HG03025 (cell line): ENCODE measurements at regions not wholly inside any gene's neighbourhood (a gene's known extent, or its start where the extent isn't known, plus 50 kb on each side); places are given as distances from the start of the nearest gene placed in this dataset.
"Not testable (repeated sequence)": the region's sequence is repeated elsewhere in the genome, so short reads cannot be mapped to it uniquely, and the experiment has no call there.

Experiments
- ATAC-seq: cut with Tn5 transposase; IDR thresholded peaks from one replicate; pipeline ENCODE4 v1.9.1; 2021; ENCODE audit warnings: mild to moderate bottlenecking, moderate library complexity; ENCODE audit not compliant: unreplicated experiment, low FRiP score

DNA sequence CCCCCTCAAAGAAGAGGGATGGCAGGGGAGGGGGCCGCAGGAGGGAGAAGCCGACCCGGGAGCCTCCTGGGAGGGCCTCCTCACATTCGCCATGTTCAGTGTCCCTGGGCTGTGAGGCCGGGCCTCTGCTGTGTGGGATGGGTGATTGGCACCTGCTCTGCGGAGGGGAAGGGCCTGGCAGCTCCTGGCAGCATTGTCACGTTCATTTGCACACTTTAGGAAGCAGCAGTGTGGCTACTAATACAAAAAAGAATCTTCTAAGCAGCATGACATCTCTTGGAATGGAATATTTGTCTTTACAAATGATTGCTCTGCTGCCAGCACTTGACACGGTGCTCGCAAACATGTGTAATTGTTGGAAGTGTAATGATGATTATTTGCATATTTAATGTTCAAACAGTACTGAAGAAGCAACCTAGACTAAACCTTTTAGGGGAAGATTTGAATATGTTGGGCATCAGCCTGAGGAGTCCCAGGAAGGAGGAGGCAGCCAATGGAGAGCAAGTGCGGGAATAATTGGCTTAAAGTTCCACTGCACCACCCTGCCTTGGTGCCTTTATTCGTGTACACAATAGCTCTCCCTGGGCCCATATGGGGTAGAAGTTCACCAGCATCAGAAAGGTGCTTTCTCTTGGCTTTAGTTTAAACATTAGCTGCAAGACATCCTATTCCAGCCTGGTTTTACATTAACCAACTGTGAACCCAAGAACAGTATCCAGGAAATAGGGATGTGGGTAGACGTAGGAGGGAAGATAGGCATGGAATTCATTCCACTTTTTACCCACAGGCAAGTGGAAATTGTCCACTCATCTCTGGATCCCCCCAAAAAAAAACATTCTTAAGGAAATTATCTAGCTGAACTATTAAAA lies 404.9 kb downstream of the TMEM182 start:
- ATAC-seq, result no peak

DNA sequence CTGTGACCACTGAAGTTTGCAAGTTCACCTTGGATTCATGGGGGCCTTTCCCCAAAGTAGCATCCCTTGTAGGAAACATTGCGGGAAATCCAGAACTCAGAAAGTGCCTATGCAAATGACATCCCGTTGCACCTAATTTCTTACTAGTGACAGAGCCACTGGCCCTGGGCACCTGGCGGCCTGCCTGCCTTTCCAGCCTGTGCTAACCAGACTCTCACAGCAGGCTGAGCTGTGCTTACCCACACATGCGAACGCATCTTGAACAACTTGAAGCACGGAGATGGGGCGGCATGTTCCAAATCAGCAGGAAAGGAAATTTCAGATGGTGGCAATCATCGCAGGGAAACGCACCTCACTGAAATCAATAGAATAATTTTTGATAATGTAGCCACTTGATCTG lies 405.8 kb downstream of the TMEM182 start:
- ATAC-seq, result no peak

GRCh38 chr2:103169861-103170260 lies 408.0 kb downstream of the TMEM182 start:
- ATAC-seq, result no peak

- ATAC-seq, result no peak
Measured at GRCh38 chr2:103172821-103173220, 411.0 kb downstream of the TMEM182 start.

DNA sequence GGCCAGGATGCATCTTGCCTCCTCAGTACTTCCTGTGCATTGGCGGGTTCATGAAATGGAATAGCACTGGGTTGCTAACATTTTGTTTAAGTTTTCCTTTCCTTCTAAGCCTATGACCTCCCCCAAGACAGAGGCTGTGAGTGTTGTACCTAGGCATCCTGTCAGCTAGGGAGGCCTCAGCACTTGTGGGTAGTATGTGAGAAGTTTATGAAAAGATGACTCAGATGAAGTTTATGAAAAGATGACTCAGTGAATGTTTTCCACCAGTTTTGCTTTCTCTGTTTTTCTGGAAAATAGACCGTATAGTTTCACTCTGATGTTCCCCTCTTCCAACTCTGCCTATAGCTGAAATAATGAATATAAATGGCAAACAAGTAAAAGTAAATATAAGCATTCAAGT lies 412.9 kb downstream of the TMEM182 start:
- no peak for ATAC-seq

GRCh38 chr2:103176294-103176915 lies 414.6 kb downstream of the TMEM182 start:
- ATAC-seq, result no peak

- ATAC-seq, result no peak
Measured at GRCh38 chr2:103179798-103180197, 418.0 kb downstream of the TMEM182 start.

- no peak for ATAC-seq
Measured at GRCh38 chr2:103183061-103183460, 421.2 kb downstream of the TMEM182 start.

GRCh38 chr2:103196802-103197201 lies 435.0 kb downstream of the TMEM182 start:
- ATAC-seq, result no peak

DNA sequence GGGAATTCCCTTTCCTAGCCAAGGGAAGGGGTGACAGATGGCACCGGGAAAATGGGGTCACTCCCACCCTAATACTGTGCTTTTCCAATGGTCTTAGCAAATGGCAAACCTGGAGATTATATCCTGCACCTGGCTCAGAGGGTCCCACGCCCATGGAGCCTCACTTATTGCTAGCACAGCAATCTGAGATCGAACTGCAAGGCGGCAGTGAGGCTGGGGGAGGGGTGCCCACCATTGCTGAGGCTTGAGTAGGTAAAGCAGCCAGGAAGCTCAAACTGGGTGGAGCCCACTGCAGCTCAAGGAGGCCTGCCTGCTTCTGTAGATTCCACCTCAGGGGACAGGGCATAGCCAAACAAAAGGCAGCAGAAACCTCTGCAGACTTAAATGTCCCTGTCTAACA lies 438.9 kb downstream of the TMEM182 start:
- ATAC-seq, result not testable (repeated sequence)

DNA sequence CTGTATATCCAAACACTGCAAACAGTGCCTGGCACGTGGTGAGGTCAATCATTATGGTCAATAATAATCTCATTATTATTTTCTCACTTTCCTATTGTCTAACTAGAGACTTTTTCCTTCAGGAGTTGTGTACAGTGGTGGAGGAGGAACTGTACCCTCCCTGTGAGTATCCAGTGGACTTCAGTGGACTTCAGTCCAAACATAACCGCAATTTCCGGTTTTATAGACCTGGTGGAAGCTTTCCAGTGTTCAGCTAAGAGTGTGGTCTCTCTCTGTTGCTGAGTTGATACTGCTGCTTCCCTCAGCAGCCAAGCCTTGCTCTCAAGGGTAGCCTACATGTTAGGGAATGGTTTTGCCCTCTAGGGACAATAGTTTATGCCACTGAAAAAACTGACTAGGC lies 447.1 kb downstream of the TMEM182 start:
- no peak for ATAC-seq

- ATAC-seq, result no peak
Measured at GRCh38 chr2:103213028-103213542, 451.3 kb downstream of the TMEM182 start.

- ATAC-seq, result no peak
Measured at GRCh38 chr2:103218516-103218915, 456.7 kb downstream of the TMEM182 start.

DNA sequence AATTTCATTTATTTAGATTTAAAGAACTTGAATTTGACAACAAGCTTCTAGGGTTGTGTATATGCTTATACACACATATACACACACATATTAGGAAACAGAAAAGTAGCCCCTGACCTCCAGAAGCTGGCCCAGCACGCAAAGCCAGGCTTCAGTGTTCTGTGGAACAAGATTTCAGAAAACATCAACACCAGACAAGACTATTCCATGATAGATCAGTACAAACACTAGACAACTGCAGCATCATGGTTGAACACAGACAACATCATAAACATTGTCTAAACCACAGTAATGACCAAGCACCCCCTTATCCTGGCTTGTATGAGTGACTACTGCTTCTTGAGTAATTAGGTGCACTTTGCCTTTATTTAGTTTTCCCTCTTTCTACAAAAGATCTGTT lies 457.6 kb downstream of the TMEM182 start:
- ATAC-seq, result no peak

GRCh38 chr2:103222969-103223368 lies 461.1 kb downstream of the TMEM182 start:
- ATAC-seq, result no peak

DNA sequence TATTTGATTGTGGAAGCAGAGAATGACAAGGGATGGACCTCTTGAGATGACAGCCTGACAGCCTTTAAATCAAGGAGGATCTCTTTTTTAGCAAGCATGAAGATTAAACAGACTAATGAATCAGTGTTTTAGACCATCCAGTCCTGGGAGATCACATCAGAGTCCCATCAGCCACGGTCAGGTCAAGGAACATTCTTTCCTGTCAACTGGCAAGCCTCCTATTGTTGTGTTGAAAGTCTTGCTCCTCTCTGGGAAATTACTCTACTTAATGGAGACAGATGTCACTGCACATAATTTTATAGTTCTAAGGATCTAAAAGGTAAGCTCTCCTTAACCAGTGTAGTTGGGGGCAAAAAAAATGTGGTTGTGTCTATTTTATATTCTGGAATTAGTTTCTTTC lies 469.0 kb downstream of the TMEM182 start:
- no peak for ATAC-seq

DNA sequence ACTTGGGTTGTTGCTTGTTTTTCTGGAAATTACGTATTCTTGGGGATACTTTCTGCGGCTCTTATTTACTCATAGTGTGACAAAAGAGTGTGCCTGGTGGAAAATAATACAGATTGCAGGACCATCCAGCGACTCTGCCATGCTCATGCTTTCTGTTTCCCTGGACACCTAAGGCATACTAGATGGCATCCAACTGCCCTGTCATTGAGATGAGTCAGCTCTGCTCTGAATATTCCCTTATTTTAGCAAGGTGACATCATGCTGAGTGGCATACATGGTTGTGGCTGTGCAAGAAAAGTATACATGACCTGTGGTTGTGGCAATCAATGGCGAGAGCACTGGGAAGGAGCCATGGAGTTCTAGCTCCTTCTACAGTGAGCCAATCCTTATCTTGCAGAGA lies 471.0 kb downstream of the TMEM182 start:
- ATAC-seq, result no peak

- no peak for ATAC-seq
Measured at GRCh38 chr2:103233691-103234090, 471.9 kb downstream of the TMEM182 start.

- no peak for ATAC-seq
Measured at GRCh38 chr2:103235283-103235682, 473.5 kb downstream of the TMEM182 start.

DNA sequence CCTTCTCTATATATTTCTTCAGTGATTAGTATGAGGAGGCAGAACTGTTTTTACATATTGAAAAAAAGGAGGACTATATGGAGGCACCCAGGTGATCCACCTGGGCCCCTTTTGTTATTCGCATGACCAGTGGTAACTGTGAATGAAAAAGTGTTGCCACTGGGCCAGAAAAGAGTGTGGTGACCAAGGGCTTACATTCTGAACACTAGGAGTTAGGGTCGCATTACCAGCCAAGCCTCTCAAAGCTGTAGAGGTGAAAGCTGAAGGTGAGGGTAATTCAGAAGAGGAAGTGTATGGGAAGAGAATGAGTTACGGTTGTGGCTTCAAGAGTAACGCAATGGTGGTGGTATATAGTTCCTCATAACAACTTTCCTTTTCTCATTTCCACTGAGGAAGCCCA lies 487.6 kb downstream of the TMEM182 start:
- ATAC-seq, result no peak

- ATAC-seq, result no peak
Measured at GRCh38 chr2:103252781-103253180, 490.9 kb downstream of the TMEM182 start.

- no peak for ATAC-seq
Measured at GRCh38 chr2:103254611-103255010, 492.8 kb downstream of the TMEM182 start.
